CD14-positive monocyte (primary cell): ENCODE measurements at regions not wholly inside any gene's neighbourhood (a gene's known extent, or its start where the extent isn't known, plus 50 kb on each side); places are given as distances from the start of the nearest gene placed in this dataset.

Experiments
- DNase-seq, 3 donors: peaks; one replicate each; pipeline ENCODE4 v3.0.0-alpha.2; 2011 to 2022
- H2AFZ ChIP-seq: 2 replicates; pipeline ENCODE4 v1.6.0; 2012; ENCODE audit warnings: mild to moderate bottlenecking, low read depth, low read length, inconsistent platforms; ENCODE audit not compliant: insufficient read depth, poor library complexity, severe bottlenecking
- H3K27ac ChIP-seq, 2 donors: 1 replicate in 1 of 2; 2 replicates in 1 of 2; pipeline ENCODE4 v1.5.1; 2012 to 2013; ENCODE audit warnings: low read length in 2 of 2, control low read depth in 1 of 2, inconsistent platforms in 1 of 2, low read depth in 1 of 2, mild to moderate bottlenecking in 1 of 2
- H3K27me3 ChIP-seq, 2 donors: one replicate each; pipeline versions ENCODE4 v1.6.0 to v1.6.1; 2011 to 2013; ENCODE audit warnings: low read length in 2 of 2; ENCODE audit not compliant: control insufficient read depth in 2 of 2, insufficient read depth in 2 of 2
- H3K36me3 ChIP-seq, 2 donors: replicated peaks in 1 of 2; 1 replicate in 1 of 2; 2 replicates in 1 of 2; pipeline versions ENCODE4 v1.5.1 to v1.6.1; 2012 to 2013; ENCODE audit warnings: low read length in 2 of 2, control low read depth in 1 of 2, inconsistent platforms in 1 of 2, mild to moderate bottlenecking in 1 of 2; ENCODE audit not compliant: insufficient read depth in 2 of 2, control insufficient read depth in 1 of 2
- H3K4me1 ChIP-seq, 2 donors: 1 replicate in 1 of 2; 2 replicates in 1 of 2; pipeline versions ENCODE4 v1.5.1 to v1.6.1; 2012 to 2013; ENCODE audit warnings: low read length in 2 of 2, control low read depth in 1 of 2, inconsistent platforms in 1 of 2, mild to moderate bottlenecking in 1 of 2, moderate library complexity in 1 of 2; ENCODE audit not compliant: insufficient read depth in 2 of 2, control insufficient read depth in 1 of 2
- H3K4me2 ChIP-seq: replicated peaks from 2 replicates; pipeline ENCODE3; 2012; ENCODE audit warnings: low read length, moderate library complexity, mild to moderate bottlenecking; ENCODE audit not compliant: poor library complexity, severe bottlenecking; ENCODE audit errors: extremely low read depth
- H3K4me3 ChIP-seq, 3 experiments: fragments of 200-600 bp in 1 of 3; sonication (generic) in 1 of 3; replicated peaks in 1 of 3; 1 replicate in 2 of 3; 2 replicates in 1 of 3; pipeline ENCODE4 v1.5.1; 2011 to 2013; ENCODE audit warnings: low read length in 3 of 3, mild to moderate bottlenecking in 3 of 3, control low read depth in 2 of 3, low read depth in 2 of 3, inconsistent platforms in 1 of 3, moderate library complexity in 1 of 3
- H3K79me2 ChIP-seq: 2 replicates; pipeline ENCODE4 v1.6.0; 2012; ENCODE audit warnings: mild to moderate bottlenecking, control low read depth, inconsistent platforms, low read length, moderate library complexity; ENCODE audit not compliant: insufficient read depth
- H3K9ac ChIP-seq: 2 replicates; pipeline ENCODE4 v1.6.0; 2017; ENCODE audit warnings: low read length, mild to moderate bottlenecking; ENCODE audit not compliant: insufficient read depth, poor library complexity, severe bottlenecking
- H3K9me3 ChIP-seq, 2 donors: replicated peaks in 1 of 2; 1 replicate in 1 of 2; 2 replicates in 1 of 2; pipeline versions ENCODE4 v1.5.1 to v1.6.1; 2012 to 2013; ENCODE audit warnings: low read length in 2 of 2, control low read depth in 1 of 2; ENCODE audit not compliant: control insufficient read depth in 1 of 2, insufficient read depth in 1 of 2
- H4K20me1 ChIP-seq: 2 replicates; pipeline ENCODE4 v1.6.0; 2012; ENCODE audit warnings: mild to moderate bottlenecking, low read length, control low read depth, moderate library complexity; ENCODE audit not compliant: insufficient read depth
- H3K27ac Mint-ChIP-seq, 7 donors: one replicate each; pipeline ENCODE4 v1.8.0; 2020; ENCODE audit warnings: mild to moderate bottlenecking in 7 of 7, mixed read lengths in 7 of 7, moderate library complexity in 6 of 7, inconsistent platforms in 2 of 7
- H3K27me3 Mint-ChIP-seq, 3 donors: one replicate each; pipeline ENCODE4 v1.8.0; 2021 to 2022; ENCODE audit warnings: low read depth in 3 of 3, mild to moderate bottlenecking in 3 of 3, mixed read lengths in 3 of 3, moderate library complexity in 3 of 3, inconsistent platforms in 1 of 3
- H3K36me3 Mint-ChIP-seq, 2 donors: one replicate each; pipeline ENCODE4 v1.8.0; 2020; ENCODE audit warnings: mixed read lengths in 2 of 2, inconsistent platforms in 1 of 2, mild to moderate bottlenecking in 1 of 2
- H3K4me1 Mint-ChIP-seq: one replicate; pipeline ENCODE4 v1.8.0; 2020; ENCODE audit warnings: mild to moderate bottlenecking, mixed read lengths
- H3K4me3 Mint-ChIP-seq, 2 donors: one replicate each; pipeline ENCODE4 v1.8.0; 2020; ENCODE audit warnings: mild to moderate bottlenecking in 2 of 2, mixed read lengths in 2 of 2, moderate library complexity in 1 of 2
- H3K9me3 Mint-ChIP-seq, 7 donors: one replicate each; pipeline ENCODE4 v1.8.0; 2020 to 2022; ENCODE audit warnings: mixed read lengths in 7 of 7, mild to moderate bottlenecking in 6 of 7, moderate library complexity in 6 of 7, inconsistent platforms in 2 of 7
- CTCF ChIP-seq: fragments of 200-600 bp; IDR thresholded peaks from one replicate; pipeline ENCODE4 v1.8.0; 2022; ENCODE audit warnings: antibody characterized with exemption, mild to moderate bottlenecking
- WGBS: methylation state at CpG from one replicate; pipeline ENCODE4 v1.1.5; 2013; ENCODE audit warnings: missing lambda C conversion rate; ENCODE audit not compliant: insufficient coverage; 5-methylcytosine and 5-hydroxymethylcytosine counted together
- intact Hi-C, 2 donors: fragments of 100-400 bp; cut with micrococcal nuclease; formaldehyde crosslinking; loops; one replicate each; pipeline versions ENCODE4 v1.15.0 to v1.15.1; 2023

DNA sequence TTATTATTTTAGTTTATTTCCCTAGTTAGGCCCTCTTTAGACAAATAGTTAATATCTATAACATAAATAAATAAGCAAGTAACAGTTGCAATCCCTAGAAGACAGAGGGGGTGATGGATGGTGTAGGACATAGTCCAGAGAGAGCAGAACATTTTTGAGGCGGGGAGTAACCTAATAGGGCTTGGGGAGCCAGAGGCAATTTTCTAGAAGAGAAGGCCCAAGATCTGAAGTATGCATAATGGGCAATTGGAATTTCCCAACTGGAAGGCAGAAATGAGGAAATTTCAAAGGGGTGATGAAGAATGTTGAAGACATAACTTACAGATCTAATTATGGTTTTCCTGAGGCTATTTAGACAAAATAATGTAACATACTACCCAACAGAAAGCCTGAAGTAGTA is 525.7 kb downstream of the TUSC7 start:
- Histone ChIP-seq H3K4me1 (no peaks in the 10 kb centered on the region), H3K27ac (no peak overlapping the region), H3K9ac (no peak overlapping the region), H3K79me2 (no peaks in the 10 kb centered on the region), H2AFZ (no peak overlapping the region), H3K4me2 (no peak overlapping the region), H3K36me3 (no peaks in the 10 kb centered on the region), H3K4me3 (no peak overlapping the region), H3K9me3 (peaks cover 0 to 8% of the 10 kb centered on the region in 2 donors), H3K27me3 (no peaks in the 10 kb centered on the region), H4K20me1 (no peaks in the 10 kb centered on the region)
- Mint-ChIP-seq H3K4me1 (no peaks in the 10 kb centered on the region), H3K27me3 (peaks cover 0 to 1% (median 0%) of the 10 kb centered on the region in 3 donors), H3K36me3 (no peaks in the 10 kb centered on the region), H3K4me3 (no peak overlapping the region), H3K27ac (no peak overlapping the region), H3K9me3 (peaks cover 0 to 7% (median 4%) of the 10 kb centered on the region in 7 donors)
- 92% methylated on average over 1 of the region's 1 CpG for WGBS
- intact Hi-C loops, result no loop called here
- no peak for TF ChIP-seq CTCF
- no peak for DNase-seq

- Mint-ChIP-seq H3K4me1 (no peaks in the 10 kb centered on the region), H3K36me3 (no peaks in the 10 kb centered on the region), H3K4me3 (no peak overlapping the region), H3K9me3 (peaks cover 0 to 6% (median 4%) of the 10 kb centered on the region in 7 donors), H3K27ac (no peak overlapping the region), H3K27me3 (peaks cover 0 to 1% (median 0%) of the 10 kb centered on the region in 3 donors)
- Histone ChIP-seq H3K4me2 (no peak overlapping the region), H3K27me3 (no peaks in the 10 kb centered on the region), H3K27ac (no peak overlapping the region), H2AFZ (no peak overlapping the region), H4K20me1 (no peaks in the 10 kb centered on the region), H3K9me3 (peaks cover 0 to 8% of the 10 kb centered on the region in 2 donors), H3K4me1 (no peaks in the 10 kb centered on the region), H3K79me2 (no peaks in the 10 kb centered on the region), H3K4me3 (no peak overlapping the region), H3K36me3 (no peaks in the 10 kb centered on the region), H3K9ac (no peak overlapping the region)
- no peak for DNase-seq
- intact Hi-C loops, result no loop called here
- TF ChIP-seq CTCF, result no peak
- WGBS, result 67% methylated on average over 1 of the region's 3 CpGs
These were observed 529.2 kb downstream of the TUSC7 start for GRCh38 chr3:117238806-117239205.
